HEK293T (cell line): ENCODE measurements at regions not wholly inside any gene's neighbourhood (a gene's known extent, or its start where the extent isn't known, plus 50 kb on each side); places are given as distances from the start of the nearest gene placed in this dataset.

ENCODE experiments used
- ARNT ChIP-seq: fragments of 450-650 bp; IDR thresholded peaks from 2 replicates; pipeline ENCODE4 v1.6.1; 2017; ENCODE audit warnings: mild to moderate bottlenecking
- ELF4 ChIP-seq: fragments of 450-650 bp; IDR thresholded peaks from 2 replicates; pipeline ENCODE4 v1.6.1; 2017; ENCODE audit warnings: antibody characterized with exemption
- FOXA1 ChIP-seq: fragments of 450-650 bp; IDR thresholded peaks from 2 replicates; pipeline ENCODE4 v1.6.1; 2016; ENCODE audit warnings: mild to moderate bottlenecking
- FOXK2 ChIP-seq: fragments of 450-650 bp; IDR thresholded peaks from 2 replicates; pipeline ENCODE4 v1.6.1; 2016; ENCODE audit warnings: mild to moderate bottlenecking
- NFRKB ChIP-seq: fragments of 450-650 bp; IDR thresholded peaks from 2 replicates; pipeline ENCODE4 v1.6.1; 2016; ENCODE audit warnings: mild to moderate bottlenecking, moderate library complexity
- SP1 ChIP-seq: fragments of 450-650 bp; IDR thresholded peaks from 2 replicates; pipeline ENCODE4 v1.6.1; 2017
- SUZ12 ChIP-seq: fragments of 450-650 bp; IDR thresholded peaks from 2 replicates; pipeline ENCODE4 v1.6.1; 2016; ENCODE audit warnings: mild to moderate bottlenecking
- TARDBP ChIP-seq: fragments of 450-650 bp; IDR thresholded peaks from 2 replicates; pipeline ENCODE4 v1.6.1; 2016
- ZNF384 ChIP-seq: fragments of 450-650 bp; IDR thresholded peaks from 2 replicates; pipeline ENCODE4 v1.6.1; 2016

DNA sequence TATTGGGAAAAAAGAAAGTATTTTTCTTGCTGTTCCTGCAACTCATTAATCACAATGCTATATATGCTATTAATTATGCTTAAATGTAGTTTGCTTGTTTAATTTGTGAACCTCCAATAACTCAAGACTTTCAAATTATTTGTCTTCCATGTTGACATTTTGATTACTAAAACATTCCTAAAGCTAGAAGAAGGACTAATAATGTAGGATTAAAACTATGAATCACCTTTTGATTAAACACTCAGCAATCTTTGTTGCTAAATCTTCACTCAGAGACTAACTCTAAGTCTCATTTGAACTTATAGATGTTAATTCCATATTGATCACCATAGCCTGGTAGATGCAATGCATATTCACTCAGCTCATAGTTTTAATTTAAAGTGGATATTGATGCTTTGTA lies 524.6 kb upstream of the ZEB2 start:
- no peak for TF ChIP-seq SP1
- TF ChIP-seq FOXK2, result no peak
- no peak for TF ChIP-seq TARDBP
- TF ChIP-seq FOXA1, result no peak
- no peak for TF ChIP-seq ZNF384
- no peak for TF ChIP-seq NFRKB
- no peak for TF ChIP-seq ARNT
- TF ChIP-seq SUZ12, result no peak
- no peak for TF ChIP-seq ELF4
